Lower leg skin (tissue), 4 donors: ENCODE measurements at regions not wholly inside any gene's neighbourhood (a gene's known extent, or its start where the extent isn't known, plus 50 kb on each side); places are given as distances from the start of the nearest gene placed in this dataset.

ENCODE experiments used
- DNase-seq, 2 donors: peaks; one replicate each; pipeline ENCODE4 v3.0.0-alpha.2; 2019; ENCODE audit warnings: low spot score in 2 of 2
- H3K4me3 ChIP-seq: fragments of 200-600 bp; sonication (generic); 2 replicates; pipeline ENCODE4 v1.5.1; 2017; ENCODE audit warnings: mild to moderate bottlenecking, low read depth; ENCODE audit not compliant: poor library complexity, severe bottlenecking
- POLR2A ChIP-seq, 2 donors: fragments of 450-650 bp; IDR thresholded peaks; one replicate each; pipeline ENCODE4 v1.6.1; 2016 to 2017; ENCODE audit warnings: antibody characterized with exemption in 2 of 2, mild to moderate bottlenecking in 1 of 2, moderate library complexity in 1 of 2
- WGBS, 2 donors: methylation state at CpG; one replicate each; pipeline ENCODE4 v1.1.5; 2018; 5-methylcytosine and 5-hydroxymethylcytosine counted together
- intact Hi-C: fragments of 100-400 bp; cut with DNase I; formaldehyde crosslinking; loops from one replicate; pipeline ENCODE4 v1.15.0; 2023; ENCODE audit warnings: low total_unique reads
- TF ChIP-seq, protein P1 (sequence below), 3 donors: fragments of 450-650 bp; IDR thresholded peaks; one replicate each; pipeline ENCODE4 v1.5.1; 2016; ENCODE audit warnings: antibody characterized with exemption in 3 of 3, mild to moderate bottlenecking in 3 of 3, moderate library complexity in 2 of 3

DNA sequence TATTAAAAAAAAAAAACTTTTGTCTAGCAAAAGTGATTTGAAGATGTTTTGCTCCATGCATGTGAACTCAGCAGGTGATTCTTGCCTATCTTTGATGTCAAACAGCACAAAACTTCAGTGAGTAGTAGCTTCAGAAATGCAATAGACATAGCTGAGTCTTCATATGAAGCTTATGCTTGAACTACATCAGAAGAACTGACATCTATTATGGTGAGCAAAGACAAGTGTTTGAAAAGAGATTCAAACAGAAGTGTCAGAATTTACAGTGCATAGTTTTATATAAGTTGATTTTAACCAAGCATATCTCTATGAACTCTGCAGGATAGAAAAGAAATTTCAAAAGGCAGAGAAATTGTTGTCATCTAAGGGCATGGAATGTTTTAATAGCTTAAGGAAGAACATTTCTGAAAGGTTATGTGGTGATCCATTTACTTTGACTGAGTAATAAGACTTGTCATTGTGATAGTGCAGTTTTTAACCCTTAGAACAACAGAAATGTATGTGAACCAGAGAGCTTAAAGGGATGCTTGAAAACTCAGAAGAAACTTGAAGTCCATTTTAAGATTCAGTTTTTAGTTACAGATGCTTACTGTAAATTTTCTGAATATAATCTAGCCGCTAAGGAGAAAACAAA is 351.4 kb downstream of the MDFIC start:
- intact Hi-C loops, result no loop called here
- no peak for DNase-seq
- H3K4me3 ChIP-seq, result no peak overlapping the region
- no peak for TF ChIP-seq POLR2A (IDR thresholded peaks at IDR 0.05)
- TF ChIP-seq, protein P1, sequence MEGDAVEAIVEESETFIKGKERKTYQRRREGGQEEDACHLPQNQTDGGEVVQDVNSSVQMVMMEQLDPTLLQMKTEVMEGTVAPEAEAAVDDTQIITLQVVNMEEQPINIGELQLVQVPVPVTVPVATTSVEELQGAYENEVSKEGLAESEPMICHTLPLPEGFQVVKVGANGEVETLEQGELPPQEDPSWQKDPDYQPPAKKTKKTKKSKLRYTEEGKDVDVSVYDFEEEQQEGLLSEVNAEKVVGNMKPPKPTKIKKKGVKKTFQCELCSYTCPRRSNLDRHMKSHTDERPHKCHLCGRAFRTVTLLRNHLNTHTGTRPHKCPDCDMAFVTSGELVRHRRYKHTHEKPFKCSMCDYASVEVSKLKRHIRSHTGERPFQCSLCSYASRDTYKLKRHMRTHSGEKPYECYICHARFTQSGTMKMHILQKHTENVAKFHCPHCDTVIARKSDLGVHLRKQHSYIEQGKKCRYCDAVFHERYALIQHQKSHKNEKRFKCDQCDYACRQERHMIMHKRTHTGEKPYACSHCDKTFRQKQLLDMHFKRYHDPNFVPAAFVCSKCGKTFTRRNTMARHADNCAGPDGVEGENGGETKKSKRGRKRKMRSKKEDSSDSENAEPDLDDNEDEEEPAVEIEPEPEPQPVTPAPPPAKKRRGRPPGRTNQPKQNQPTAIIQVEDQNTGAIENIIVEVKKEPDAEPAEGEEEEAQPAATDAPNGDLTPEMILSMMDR (IDR thresholded peaks at IDR 0.05), result no peak
- WGBS, 2 donors, result 82 to 96% methylated on average over 1 of the region's 1 CpG

DNA sequence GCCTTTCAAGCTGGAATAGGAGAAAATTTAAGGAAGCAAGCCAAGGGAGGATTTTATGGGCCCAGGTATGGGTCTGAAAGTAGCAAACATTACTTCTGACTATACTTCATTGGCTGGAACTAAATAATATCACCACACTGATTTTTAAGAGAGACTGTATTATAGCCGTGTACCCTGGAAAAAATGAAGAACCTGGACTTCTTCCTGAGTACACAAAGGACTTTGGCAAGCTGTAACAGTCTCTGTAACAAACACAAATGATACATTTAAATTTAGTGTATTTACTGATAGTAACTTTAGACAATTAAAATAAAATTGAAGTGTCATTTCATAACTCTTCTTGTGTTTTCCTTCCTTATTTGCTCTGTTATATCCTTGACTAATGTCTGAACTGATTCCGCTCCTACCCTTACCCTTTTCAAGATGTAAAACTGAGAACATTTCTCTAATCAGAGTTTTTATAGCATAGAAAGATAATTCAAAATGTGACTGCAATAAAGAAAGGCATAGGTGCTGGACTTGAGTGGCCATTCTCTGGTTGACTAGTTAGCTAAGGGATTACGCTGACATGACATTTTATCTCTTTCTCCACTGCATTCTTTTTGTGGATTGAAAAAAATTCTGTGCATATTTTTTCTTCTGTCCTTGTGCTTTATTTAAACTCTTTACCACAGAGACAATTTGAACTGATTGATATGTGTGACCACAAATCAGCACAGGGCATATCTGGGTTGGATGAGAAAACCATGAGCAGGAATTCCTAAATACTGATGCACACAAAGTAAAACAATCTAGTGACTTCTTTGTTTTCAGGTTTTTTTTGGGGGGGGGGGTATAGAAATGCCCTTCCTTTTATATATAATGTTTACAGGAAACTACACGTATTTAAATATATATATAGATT is 349.7 kb downstream of the MDFIC start:
- TF ChIP-seq, protein P1 (IDR thresholded peaks at IDR 0.05), result no peak
- TF ChIP-seq POLR2A (IDR thresholded peaks at IDR 0.05), result no peak
- no peak overlapping the region for H3K4me3 ChIP-seq
- intact Hi-C loops, result no loop called here
- WGBS, 2 donors, result 78 to 81% methylated on average over 4 of the region's 4 CpGs
- DNase-seq, result no peak

DNA sequence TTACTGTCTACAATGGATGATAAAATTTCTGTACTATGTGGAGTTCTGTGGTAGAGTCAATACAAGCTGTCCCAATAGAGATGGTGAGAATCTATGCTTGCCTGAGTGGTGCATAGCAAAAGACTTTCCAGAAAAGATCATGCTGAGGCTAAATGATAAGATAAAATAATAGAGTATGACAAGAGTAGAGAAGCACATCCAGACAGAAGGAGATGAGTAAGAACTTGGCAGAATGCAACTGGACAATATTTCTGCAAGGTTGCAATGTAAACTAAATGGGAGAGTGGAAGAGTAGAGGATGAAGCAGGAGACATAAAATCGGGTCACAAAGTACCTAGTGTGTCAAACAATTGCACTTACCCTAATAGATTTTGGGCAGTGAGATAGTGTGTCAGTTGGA is 347.6 kb downstream of the MDFIC start:
- H3K4me3 ChIP-seq, result no peak overlapping the region
- 70 to 85% methylated on average over 1 of the region's 1 CpG for WGBS, 2 donors
- TF ChIP-seq, protein P1 (IDR thresholded peaks at IDR 0.05), result no peak
- TF ChIP-seq POLR2A (IDR thresholded peaks at IDR 0.05), result no peak
- no peak for DNase-seq
- intact Hi-C loops, result no loop called here

DNA sequence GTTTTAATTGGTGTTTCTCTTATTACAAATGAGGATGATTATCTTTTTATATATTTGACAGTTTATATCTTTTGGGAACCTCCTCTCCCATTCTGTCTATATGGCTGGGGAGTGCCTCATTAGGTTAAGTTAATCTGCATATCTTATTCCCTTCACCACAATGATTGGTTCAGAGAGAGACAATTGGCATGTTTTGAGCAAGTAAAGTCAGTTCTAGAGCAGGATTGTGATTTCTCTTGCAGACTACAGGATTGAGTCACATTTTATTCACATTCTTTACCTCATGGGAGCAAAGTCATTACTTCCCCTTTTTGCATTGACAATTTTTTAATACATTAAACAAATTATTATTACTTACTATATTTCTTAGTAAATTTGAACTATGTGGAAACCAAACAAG is 345.6 kb downstream of the MDFIC start:
- intact Hi-C loops, result no loop called here
- no peak overlapping the region for H3K4me3 ChIP-seq
- no peak for TF ChIP-seq POLR2A (IDR thresholded peaks at IDR 0.05)
- TF ChIP-seq, protein P1 (IDR thresholded peaks at IDR 0.05), result no peak
- DNase-seq, result no peak

DNA sequence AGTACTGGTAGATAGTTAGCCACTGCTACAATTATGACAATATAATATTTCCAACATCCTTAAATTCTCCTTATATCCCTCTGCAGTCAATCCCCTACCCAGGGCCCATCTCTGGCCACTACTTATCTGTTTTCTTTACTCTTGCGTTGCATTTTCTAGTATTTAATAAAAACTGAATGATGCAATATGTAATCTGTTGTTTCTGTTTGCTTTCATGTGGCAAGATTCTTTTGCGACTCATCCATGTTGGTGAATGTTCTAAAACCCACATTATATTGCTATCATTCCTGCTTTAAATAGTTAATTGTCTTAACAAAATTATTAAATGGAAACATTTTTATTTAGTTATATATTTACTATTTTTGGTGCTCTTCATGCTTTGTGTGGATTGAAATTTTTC is 338.5 kb downstream of the MDFIC start:
- DNase-seq, result no peak
- TF ChIP-seq POLR2A (IDR thresholded peaks at IDR 0.05), result no peak
- TF ChIP-seq, protein P1 (IDR thresholded peaks at IDR 0.05), result no peak
- no peak overlapping the region for H3K4me3 ChIP-seq
- intact Hi-C loops, result no loop called here
- 70 to 79% methylated on average over 2 of the region's 2 CpGs for WGBS, 2 donors
